ENCODE measurements at regions not wholly inside any gene's neighbourhood (a gene's known extent, or its start where the extent isn't known, plus 50 kb on each side); places are given as distances from the start of the nearest gene placed in this dataset.
"Not testable (repeated sequence)": the region's sequence is repeated elsewhere in the genome, so short reads cannot be mapped to it uniquely, and the experiment has no call there.

DNA sequence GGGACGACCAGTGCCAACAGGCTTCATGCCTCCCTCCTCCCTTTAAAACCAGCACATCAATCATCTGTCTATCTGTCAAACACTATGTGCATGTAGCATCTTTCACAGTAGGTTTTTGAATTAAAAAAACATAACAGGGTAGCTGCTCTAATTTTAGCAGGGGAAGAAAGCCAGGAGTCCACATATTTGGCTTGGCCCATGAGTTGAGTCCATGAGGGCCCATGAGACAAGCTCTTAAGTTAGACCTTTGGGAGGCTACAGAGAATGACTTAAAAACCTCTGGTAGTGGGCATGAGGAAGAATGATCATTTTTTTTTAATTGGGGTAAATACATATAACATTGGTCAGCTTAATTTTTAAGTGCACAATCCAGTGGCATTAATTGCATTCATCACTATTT, 194.9 kb downstream of the UTRN start:
- no peak for DNase-seq

DNA sequence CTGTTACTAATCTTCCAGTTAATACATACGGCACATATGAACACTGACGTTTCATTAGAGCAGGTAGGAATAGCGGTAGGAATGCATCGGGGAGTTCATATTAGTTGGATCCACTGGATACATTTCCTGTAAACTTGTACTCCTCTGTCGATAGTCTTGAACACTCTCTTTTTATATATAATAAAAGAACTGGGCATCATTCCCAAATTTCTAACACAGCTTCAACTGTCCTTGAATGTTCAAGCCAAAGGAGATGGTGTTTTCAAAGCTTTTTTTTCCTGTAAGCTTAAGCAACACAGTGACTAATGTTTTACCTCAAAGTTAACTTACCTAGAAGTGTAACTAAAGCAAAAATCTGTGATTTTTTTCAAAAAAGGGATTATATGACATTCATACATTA, 195.3 kb downstream of the UTRN start:
- no peak for DNase-seq

DNA sequence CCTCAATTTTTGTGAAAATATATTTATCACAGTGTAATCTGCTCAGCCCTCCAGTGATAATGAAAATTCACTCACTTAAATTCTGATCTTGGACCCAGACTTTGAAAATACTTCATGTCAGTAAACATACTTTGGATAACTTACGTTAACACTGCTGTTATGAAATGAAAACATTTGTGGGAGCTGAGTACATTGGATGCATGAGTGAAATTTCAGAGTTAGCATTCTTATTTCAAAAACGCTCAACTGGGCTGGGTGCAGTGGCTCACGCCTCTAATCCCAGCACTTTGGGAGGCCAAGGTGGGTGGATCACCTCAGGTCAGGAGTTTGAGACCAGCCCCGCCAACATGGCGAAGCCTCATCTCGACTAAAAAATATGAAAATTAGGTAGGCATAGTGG, 196.4 kb downstream of the UTRN start:
- no peak for DNase-seq

DNA sequence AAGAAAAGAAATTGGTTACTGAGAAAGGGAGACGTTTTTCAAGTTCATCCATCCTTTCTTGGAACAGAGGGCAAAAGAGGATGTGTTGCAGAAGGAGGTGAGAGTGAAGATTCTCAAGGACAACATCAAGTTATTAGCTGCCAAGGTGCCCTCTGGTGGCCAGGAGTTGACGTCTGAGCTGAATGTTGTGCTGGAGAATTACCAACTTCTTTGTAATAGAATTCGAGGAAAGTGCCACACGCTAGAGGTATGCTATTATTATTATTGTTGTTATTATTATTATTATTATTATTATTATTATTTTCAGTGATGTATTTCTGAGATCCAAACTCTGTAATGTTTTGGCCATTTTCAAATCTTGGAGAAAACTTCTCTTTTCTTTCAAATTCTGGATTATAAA, 197.0 kb downstream of the UTRN start:
- DNase-seq, result peak; percentile 73 to 88

DNA sequence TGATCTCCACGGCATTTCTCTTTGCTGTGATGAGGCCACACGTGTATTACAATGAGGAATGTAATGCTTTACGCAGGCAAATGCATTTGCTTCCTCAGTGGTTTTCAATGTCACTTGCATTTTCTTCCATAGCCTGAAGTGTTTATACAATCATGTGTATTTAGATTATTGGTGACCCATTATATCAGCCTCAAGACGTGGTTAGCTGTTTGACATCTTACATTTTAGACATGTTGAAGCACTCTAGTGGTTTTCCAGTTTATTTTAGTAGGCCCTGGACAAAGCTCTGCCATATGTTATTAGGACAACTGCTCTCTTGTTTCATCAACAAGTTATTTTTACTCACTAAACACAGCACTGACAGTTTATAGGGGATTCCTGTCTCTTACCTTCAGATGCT, 200.4 kb downstream of the UTRN start:
- DNase-seq, result no peak

DNA sequence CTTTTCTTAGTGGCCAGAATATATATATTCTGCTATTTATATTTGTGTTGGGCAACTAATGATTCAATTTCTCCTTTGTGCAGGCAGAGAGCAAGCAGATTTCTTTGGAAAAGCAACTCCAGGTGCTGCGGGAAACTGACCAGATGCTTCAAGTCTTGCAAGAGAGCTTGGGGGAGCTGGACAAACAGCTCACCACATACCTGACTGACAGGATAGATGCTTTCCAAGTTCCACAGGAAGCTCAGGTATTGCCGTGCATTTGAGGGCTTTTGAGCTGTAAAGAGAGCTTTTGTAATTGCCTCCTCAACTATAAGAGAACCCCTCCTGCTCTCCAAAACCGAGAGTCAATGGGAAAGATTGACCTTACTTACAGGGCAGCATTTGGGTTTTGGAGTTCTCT, 203.5 kb downstream of the UTRN start:
- no peak for DNase-seq

DNA sequence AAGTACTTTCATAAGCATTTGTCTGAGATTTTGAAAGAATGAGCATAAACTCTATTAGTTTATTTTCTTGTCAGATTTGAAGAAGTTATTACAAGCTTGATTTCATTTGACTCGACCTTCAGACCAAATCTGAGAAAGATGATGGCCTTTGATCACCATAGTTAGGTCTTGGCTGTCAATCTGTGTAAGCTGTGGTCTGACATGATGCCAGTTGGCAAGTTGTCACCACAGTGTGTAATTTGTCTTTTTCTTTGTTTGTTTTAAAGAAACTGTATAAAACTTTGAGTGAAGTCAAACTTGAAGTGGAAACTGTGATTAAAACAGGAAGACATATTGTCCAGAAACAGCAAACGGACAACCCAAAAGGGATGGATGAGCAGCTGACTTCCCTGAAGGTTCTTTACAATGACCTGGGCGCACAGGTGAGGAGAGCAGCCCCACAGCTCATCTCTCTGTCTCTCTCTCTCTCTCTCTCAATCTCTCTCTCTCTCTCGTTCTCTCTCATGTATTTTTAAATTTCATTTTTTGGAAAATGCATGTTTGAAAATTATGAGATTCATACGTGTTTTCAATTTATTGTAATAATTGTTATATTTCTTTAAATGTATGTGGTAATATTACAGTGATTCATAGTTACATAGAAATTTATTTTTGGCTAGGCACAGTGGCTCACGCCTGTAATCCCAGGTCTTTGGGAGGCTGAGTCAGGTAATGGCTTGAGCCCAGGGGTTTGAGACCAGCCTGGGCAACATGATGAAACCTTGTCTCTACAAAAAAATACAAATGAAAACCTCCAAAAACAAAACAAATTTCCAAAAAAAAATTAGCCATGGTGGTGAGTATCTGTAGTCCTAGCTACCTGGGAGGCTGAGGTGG, 208.1 kb downstream of the UTRN start:
- DNase-seq, result no peak

DNA sequence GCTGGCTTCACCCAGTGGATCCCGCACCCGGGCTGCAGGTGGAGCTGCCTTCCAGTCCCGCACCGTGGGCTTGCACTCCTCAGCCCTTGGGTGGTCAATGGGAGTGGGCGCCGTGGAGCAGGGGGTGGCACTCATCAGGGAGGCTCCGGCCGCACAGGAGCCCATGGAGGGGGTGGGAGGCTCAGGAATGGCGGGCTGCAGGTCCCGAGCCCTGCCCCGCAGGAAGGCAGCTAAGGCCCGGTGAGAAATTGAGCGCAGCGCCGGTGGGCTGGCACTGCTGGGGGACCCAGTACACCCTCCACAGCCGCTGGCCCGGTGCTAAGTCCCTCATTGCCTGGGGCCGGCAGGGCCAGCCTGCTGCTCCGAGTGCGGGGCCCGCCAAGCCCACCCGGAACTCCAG, 209.9 kb downstream of the UTRN start:
- not testable (repeated sequence) for DNase-seq

DNA sequence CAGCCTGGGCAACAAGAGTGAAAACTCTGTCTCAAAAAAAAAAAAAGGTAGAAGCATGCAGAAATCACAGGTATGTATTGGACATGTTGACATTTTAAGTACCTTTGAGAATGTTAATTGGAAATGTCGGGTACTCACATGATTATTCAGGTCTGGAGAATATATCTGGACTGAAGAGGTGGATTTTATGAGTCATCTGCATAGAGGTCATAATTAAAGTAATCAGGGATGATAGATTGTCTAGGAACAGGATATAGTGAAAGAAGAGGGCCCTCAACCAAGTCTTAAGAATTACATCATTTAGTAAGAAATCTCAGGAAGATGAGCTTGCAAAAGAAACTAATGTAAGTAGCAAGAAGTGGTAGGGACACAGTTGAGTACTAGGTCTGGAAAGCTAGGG, 212.5 kb downstream of the UTRN start:
- no peak for DNase-seq

DNA sequence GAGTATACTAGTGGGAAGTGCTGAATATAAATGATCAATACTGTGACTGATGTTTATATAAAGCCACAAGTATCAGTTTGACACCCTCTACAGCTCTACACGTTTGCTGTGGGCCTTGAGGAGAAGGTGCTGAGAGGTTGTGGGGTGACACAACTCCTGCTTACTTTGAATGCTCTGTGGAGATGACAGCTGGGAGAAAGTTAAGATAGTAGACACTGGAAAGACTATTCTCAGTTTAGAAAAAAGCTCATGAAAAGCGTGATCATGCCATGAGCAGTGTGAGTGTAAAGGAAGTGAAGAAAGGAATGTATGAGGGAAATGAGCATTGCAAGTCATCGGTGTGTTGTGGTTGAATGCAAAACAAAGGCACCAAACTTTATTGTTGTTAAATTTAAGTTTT, 215.8 kb downstream of the UTRN start:
- no peak for DNase-seq

DNA sequence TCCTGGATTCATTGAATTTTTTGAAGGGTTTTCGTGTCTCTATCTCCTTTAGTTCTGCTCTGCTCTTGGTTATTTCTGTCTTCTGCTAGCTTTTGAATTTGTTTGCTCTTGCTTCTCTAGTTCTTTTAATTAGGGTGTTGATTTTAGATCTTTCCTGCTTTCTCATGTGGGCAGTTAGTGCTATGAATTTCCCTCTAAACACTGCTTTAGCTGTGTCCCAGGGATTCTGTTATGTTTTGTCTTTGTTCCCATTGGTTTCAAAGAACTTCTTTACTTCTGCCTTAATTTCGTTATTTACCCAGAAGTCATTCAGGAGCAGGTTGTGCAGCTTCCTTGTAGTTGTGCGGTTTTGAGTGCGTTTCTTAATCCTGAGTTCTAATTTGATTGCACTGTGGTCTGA, 220.1 kb downstream of the UTRN start:
- DNase-seq, result not testable (repeated sequence)

DNA sequence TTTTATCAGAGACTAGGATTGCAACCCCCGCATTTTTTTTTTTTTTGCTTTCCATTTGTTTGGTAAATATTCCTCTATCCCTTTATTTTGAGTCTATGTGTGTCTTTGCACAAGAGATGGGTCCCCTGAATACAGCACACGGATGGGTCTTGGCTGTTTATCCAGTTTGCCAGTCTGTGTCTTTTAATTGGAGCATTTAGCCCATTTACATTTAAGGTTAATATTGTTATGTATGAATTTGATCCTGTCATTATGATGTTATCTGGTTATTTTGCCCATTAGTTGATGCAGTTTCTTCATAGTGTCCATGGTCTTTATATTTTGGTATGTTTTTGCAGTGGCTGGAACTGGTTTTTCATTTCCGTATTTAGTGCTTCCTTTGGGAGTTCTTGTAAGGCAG, 220.9 kb downstream of the UTRN start:
- not testable (repeated sequence) for DNase-seq

DNA sequence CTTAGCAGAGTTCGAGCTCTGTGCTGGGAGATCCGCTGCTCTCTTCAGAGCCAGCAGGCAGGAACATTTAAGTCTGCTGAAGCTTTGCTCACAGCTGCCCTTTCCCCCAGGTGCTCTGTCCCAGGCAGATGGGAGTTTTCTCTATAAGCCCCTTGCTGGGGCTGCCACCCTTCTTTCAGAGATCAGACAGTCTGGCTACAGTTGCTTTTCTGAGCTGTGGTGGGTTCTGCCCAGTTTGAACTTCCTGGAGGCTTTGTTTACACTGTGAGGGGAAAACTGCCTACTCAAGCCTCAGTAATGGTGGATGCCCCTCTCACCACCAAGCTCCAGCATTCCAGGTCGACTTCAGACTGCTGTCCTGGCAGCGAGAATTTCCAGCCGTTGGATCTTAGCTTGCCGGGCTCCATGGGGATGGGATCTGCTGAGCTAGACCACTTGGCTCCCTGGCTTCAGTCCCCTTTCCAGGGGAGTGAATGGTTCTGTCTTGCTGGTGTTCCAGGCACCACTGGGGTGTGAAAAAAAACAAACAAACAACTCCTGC, 222.7 kb downstream of the UTRN start:
- DNase-seq, result peak in 1 of 2 experiments; percentile 22

DNA sequence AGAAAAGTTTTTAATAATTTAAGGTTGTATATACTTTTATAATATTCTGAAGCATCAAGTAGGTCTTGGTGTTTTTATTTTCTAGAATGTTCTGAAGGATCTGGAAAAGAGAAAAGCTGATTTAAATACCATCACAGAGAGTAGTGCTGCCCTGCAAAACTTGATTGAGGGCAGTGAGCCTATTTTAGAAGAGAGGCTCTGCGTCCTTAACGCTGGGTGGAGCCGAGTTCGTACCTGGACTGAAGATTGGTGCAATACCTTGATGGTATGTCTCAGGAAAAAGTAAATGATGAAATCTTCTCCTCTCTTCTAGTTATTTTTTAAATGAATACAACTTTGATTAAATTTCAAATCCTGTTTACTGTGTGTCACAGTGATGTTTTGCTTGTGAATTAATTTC, 225.7 kb downstream of the UTRN start:
- no peak for DNase-seq

DNA sequence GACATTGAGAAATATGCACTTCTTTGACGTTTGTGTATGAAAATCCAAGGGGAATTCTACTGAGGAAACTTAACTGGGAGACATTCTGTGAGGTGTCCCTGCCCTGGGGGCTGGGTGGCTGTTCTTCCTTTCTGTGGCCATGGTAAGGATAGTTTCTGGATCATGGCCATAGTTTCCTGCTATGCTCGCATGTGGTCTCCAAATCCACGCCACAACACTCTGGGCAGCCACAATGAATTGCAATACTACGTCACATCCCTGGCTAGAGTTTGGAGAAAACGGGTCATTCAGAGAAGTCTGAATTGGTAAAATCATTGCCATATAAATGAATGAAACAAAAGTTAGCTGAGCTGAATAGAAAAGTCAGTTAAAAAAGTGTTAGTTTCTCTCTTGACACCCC, 230.6 kb downstream of the UTRN start:
- no peak for DNase-seq

DNA sequence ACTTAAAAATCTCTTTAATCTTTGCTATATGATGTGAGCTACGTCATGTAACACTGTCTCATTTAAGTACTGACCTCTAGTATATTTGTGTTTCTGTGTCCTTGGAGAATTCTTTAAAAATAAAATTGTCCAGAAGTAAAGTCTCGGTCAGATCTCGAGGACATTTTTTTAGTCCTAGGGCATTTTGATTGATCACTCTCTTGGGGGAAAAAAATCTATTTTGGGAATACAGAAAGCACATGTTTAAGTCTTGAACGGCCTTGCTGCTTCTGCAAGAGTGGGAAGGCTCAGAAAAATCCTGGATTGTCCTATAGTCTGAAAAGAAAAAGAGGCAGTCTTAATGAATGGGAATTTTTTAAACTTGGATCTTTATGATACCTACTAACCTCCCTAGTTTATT, 234.3 kb downstream of the UTRN start:
- DNase-seq, result no peak

DNA sequence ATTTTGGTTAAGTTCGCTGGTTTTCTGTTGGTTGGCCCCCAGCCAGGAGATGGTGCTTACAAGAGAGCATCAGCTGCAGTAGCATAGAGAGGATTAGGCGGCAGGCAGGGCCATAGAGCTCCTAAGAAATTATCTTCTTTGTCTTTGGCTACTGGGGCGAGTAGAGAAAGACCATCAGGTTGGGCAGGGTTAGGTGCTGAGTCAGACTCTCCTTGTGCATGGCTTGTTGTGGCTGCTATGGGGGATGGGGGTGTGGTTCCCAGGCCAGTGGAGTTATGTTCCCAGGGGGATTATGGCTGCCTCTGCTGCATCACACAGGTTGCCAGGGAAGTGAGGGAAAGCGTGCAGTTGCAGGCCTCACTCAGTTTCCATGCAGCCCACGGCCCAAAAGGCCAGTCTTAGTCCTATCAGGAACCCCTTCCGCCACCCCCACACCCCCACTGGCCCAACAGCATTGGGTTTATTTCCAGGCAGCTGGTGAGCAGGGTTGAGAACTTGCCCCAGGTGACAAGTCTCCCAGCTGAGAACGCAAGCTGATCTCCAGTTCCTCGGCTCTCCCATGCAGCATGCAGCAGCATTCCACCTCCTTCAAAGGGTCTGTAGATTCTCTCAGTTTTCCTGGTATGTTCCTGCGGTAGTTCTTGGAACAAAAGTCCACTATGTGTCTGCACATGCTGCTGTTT, 243.7 kb downstream of the UTRN start:
- no peak for DNase-seq

DNA sequence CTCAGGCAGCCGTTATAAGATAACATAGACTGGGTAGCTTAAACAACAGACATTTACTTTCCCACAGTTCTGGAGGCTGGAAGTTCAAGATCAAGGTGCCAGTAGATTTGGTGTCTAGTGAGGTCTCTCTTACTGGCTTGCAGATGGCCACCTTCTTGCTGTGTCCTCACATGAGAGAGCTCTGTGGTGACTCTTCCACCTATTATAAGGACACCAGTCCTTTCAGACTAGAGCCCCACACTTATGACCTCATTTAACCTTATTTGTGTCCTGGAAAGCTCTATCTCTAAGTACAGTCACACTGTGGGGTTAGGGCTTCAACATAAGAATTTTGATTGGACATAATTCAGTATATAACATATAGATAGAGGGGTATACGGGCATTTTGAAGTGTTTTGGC, 245.0 kb downstream of the UTRN start:
- no peak for DNase-seq

DNA sequence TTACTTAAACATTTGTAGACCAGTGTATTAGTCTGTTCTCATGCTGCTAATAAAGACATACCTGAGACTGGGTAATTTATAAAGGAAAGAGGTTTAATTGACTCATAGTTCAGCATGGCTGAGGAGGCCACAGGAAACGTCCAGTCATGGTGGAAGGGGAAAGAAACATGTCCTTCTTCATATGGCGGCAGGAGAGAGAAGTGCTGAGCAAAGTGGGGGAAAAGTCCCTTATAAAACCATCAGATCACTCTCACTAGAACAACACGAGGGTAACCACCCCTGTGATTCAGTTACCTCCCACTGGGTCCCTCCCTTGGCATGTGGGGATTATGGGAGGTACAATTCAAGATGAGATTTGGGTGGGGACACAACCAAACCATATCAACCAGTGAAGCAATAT, 247.1 kb downstream of the UTRN start:
- not testable (repeated sequence) for DNase-seq

DNA sequence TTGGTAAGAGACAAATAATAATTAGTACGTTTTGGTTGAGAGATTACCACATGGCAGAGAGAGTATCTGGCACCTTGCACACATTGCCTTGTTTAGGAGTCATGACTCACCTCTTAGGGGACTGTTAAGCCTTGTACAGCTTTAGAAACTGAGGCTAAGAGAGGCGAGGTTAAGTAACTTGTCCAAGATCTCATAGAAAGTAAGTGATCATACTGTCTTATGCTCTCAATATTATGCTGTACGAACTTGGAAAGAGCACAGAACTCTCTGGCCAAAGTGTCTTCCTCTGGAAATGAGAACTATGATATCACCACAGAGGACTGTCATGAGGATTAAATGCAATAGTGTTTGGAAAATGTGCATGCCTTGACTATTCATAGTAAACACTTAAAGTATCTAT, 249.0 kb downstream of the UTRN start:
- no peak for DNase-seq

DNA sequence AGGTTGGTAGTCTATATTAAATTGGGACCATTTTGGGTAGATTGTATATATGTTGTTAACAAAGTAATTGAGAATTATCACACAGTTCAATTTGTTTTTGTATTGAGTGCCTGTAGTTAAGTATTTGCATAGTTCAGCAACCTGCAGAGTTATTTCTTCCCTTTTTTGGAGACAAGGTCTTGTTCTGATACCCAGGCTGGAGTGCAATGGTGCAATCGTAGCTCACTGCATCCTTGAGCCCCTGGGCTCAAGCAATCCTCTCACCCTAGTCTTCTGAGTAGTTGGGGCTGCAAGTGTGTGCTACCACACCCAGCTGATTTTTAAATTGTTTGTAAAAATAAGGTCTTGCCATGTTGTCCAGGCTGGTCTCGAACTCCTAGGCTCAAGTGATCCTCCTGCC, 250.5 kb downstream of the UTRN start:
- DNase-seq, result no peak

DNA sequence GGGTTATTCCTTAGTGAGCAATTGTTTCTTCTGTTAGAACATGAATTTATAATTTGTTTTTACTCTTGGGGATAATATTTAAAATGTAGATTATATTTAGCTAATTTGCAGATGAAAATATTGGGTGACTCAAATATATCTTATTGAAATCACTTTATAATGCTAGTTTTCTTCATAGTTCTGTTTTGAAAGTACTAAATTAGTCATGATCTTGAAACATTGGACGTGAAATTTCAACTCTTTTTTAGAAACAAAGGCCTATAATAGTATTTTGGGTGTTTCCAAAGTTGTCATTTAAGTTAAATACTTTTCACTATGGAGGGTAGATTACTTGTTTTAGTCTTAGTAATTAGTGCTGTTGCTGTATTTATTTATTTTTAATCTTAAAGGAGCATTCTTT, 250.9 kb downstream of the UTRN start:
- no peak for DNase-seq

DNA sequence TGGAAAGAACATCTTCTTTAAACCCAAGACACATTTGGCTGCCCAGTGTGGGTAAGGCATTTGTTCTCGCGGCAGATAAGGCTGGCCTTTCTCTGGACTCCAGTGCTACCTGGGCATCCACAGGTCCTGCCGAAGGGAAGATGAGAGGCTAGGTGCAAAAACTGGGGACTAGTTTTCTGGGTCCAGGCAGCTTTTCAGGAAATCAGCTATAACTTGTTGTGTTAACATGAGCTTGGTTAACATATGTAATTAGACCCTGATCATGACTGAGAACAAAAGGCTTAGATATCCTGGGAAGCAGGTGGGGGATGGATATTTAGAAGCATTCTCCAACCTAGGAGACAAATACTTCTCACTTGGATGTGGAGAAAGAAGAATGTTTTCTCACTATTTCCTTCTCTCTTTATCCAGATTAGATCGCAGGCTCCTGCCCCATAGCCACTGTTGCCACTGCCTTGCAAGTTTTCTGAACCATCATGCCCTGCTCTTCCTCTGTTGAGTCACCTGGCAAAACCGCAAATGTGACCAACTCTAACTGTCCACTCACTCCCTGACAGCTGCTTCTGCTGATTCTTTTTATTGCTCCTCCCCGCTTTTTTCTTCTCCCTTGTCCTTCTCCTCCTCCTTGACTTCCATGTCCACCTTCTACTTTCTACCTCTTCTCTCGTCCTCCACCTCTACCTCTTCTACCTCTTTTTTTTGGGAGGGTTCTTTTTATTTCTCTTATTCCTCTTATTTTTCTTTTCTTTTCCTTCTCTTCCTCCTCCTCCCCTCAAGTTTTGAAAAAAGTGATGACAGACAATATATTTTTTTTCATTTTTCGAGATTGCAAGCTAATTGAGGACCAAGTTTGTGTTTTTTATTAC, 258.1 kb downstream of the UTRN start:
- DNase-seq, result no peak
